HEK293 (cell line): ENCODE measurements at regions not wholly inside any gene's neighbourhood (a gene's known extent, or its start where the extent isn't known, plus 50 kb on each side); places are given as distances from the start of the nearest gene placed in this dataset.

Experiments used
- CTCF ChIP-seq: fragments of 450-650 bp; formaldehyde crosslinking; IDR thresholded peaks from 2 replicates; pipeline ENCODE4 v1.5.1; 2016; ENCODE audit warnings: missing biosample characterization, missing genetic modification characterization
- GLI4 ChIP-seq: fragments of 450-650 bp; formaldehyde crosslinking; IDR thresholded peaks from 2 replicates; pipeline ENCODE4 v1.5.1; 2016; ENCODE audit warnings: missing biosample characterization, missing genetic modification characterization
- PBX3 ChIP-seq: sonication (generic); formaldehyde crosslinking; IDR thresholded peaks from 2 replicates; pipeline ENCODE4 v1.8.1; 2022; ENCODE audit warnings: mild to moderate bottlenecking, moderate library complexity, missing genetic modification reagents
- ZNF274 ChIP-seq, 2 experiments: fragments of 200-500 bp in 1 of 2; fragments of 450-650 bp in 1 of 2; sonication (Bioruptor generic) in 1 of 2; formaldehyde crosslinking in 1 of 2; IDR thresholded peaks; 2 replicates each; pipeline versions ENCODE4 v1.5.1 to v1.6.1; 2014 to 2016; ENCODE audit warnings: borderline replicate concordance in 1 of 2, inconsistent platforms in 1 of 2, low read length in 1 of 2, missing biosample characterization in 1 of 2, missing genetic modification characterization in 1 of 2
- ZNF391 ChIP-seq: fragments of 450-650 bp; formaldehyde crosslinking; IDR thresholded peaks from 2 replicates; pipeline ENCODE4 v1.5.1; 2016; ENCODE audit warnings: low read depth, missing biosample characterization, missing genetic modification characterization, borderline replicate concordance
- ZNF501 ChIP-seq: fragments of 450-650 bp; formaldehyde crosslinking; IDR thresholded peaks from 2 replicates; pipeline ENCODE4 v1.5.1; 2016; ENCODE audit warnings: missing biosample characterization, missing genetic modification characterization
- ZNF776 ChIP-seq: fragments of 450-650 bp; formaldehyde crosslinking; IDR thresholded peaks from 2 replicates; pipeline ENCODE4 v1.5.0; 2017; ENCODE audit warnings: missing biosample characterization, missing genetic modification characterization, borderline replicate concordance

GRCh38 chr3:148230473-148230872 is 467.2 kb upstream of the AGTR1 start:
- no peak for TF ChIP-seq ZNF391 (tag by site-specific recombination)
- TF ChIP-seq CTCF (tag by site-specific recombination) = no peak
- no peak for TF ChIP-seq ZNF776
- TF ChIP-seq ZNF274 (IDR thresholded peaks at IDR 0.05; ENCODE audit: low read length) = no peak
- no peak for TF ChIP-seq ZNF274 (tag by site-specific recombination; IDR thresholded peaks at IDR 0.05; ENCODE audit: borderline replicate concordance)
- no peak for TF ChIP-seq ZNF501 (tag by site-specific recombination)
- no peak for TF ChIP-seq GLI4 (tag by site-specific recombination)
- no peak for TF ChIP-seq PBX3 (CRISPR knock-in tag)
